Suprapubic skin (tissue), 4 donors: ENCODE measurements at regions not wholly inside any gene's neighbourhood (a gene's known extent, or its start where the extent isn't known, plus 50 kb on each side); places are given as distances from the start of the nearest gene placed in this dataset.

Source experiments
- EP300 ChIP-seq: sonication (generic); formaldehyde crosslinking; IDR thresholded peaks from one replicate; pipeline ENCODE4 v1.6.1; 2017; ENCODE audit warnings: antibody characterized with exemption
- POLR2A ChIP-seq, 2 donors: fragments of 450-650 bp; IDR thresholded peaks; one replicate each; pipeline ENCODE4 v1.6.1; 2017; ENCODE audit warnings: antibody characterized with exemption in 2 of 2, mild to moderate bottlenecking in 2 of 2, moderate library complexity in 2 of 2
- POLR2AphosphoS5 ChIP-seq, 3 donors: sonication (generic); formaldehyde crosslinking; IDR thresholded peaks; one replicate each; pipeline ENCODE4 v1.6.1; 2017; ENCODE audit warnings: antibody characterized with exemption in 3 of 3
- TF ChIP-seq, protein P1 (sequence below), 2 donors: fragments of 200-600 bp in 1 of 2; fragments of 450-650 bp in 1 of 2; sonication (generic) in 1 of 2; IDR thresholded peaks; one replicate each; pipeline ENCODE4 v1.5.1; 2016 to 2019; ENCODE audit warnings: antibody characterized with exemption in 2 of 2, mild to moderate bottlenecking in 1 of 2, moderate library complexity in 1 of 2

- TF ChIP-seq POLR2A (IDR thresholded peaks at IDR 0.05) (no peak), EP300 (no peak), POLR2AphosphoS5 (IDR thresholded peaks at IDR 0.05) (no peak)
- TF ChIP-seq, protein P1, sequence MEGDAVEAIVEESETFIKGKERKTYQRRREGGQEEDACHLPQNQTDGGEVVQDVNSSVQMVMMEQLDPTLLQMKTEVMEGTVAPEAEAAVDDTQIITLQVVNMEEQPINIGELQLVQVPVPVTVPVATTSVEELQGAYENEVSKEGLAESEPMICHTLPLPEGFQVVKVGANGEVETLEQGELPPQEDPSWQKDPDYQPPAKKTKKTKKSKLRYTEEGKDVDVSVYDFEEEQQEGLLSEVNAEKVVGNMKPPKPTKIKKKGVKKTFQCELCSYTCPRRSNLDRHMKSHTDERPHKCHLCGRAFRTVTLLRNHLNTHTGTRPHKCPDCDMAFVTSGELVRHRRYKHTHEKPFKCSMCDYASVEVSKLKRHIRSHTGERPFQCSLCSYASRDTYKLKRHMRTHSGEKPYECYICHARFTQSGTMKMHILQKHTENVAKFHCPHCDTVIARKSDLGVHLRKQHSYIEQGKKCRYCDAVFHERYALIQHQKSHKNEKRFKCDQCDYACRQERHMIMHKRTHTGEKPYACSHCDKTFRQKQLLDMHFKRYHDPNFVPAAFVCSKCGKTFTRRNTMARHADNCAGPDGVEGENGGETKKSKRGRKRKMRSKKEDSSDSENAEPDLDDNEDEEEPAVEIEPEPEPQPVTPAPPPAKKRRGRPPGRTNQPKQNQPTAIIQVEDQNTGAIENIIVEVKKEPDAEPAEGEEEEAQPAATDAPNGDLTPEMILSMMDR (IDR thresholded peaks at IDR 0.05): no peak
Measured at GRCh38 chr13:72198967-72199560, 332.1 kb upstream of the DACH1 start.
